Breast epithelium (tissue), 4 donors: ENCODE measurements at regions not wholly inside any gene's neighbourhood (a gene's known extent, or its start where the extent isn't known, plus 50 kb on each side); places are given as distances from the start of the nearest gene placed in this dataset.

Source experiments
- DNase-seq, 2 donors: peaks; one replicate each; pipeline ENCODE4 v3.0.0-alpha.2; 2019; ENCODE audit warnings: low spot score in 2 of 2
- H3K27ac ChIP-seq, 2 donors: fragments of 200-600 bp; sonication (generic) in 1 of 2; one replicate each; pipeline ENCODE4 v1.5.1; 2016 to 2019; ENCODE audit warnings: mild to moderate bottlenecking in 1 of 2
- H3K27me3 ChIP-seq, 2 donors: fragments of 200-600 bp; sonication (generic) in 1 of 2; one replicate each; pipeline versions ENCODE4 v1.5.1 to v1.6.0; 2017 to 2019; ENCODE audit warnings: control low read depth in 1 of 2, mild to moderate bottlenecking in 1 of 2
- H3K36me3 ChIP-seq: fragments of 200-600 bp; one replicate; pipeline ENCODE4 v1.5.1; 2019
- H3K4me1 ChIP-seq, 2 donors: fragments of 200-600 bp; sonication (generic); one replicate each; pipeline ENCODE4 v1.5.1; 2016 to 2019; ENCODE audit warnings: control low read depth in 1 of 2
- H3K4me3 ChIP-seq, 3 donors: fragments of 200-600 bp; sonication (generic); 1 replicate in 2 of 3; 2 replicates in 1 of 3; pipeline ENCODE4 v1.5.1; 2016 to 2019; ENCODE audit warnings: mild to moderate bottlenecking in 3 of 3, moderate library complexity in 2 of 3
- H3K9me3 ChIP-seq, 2 donors: fragments of 200-600 bp; sonication (generic) in 1 of 2; one replicate each; pipeline ENCODE4 v1.5.1; 2016 to 2019; ENCODE audit warnings: control low read depth in 1 of 2
- POLR2A ChIP-seq: fragments of 450-650 bp; IDR thresholded peaks from one replicate; pipeline ENCODE4 v1.6.1; 2016; ENCODE audit warnings: antibody characterized with exemption, mild to moderate bottlenecking, moderate library complexity
- POLR2AphosphoS5 ChIP-seq, 3 donors: sonication (generic); formaldehyde crosslinking; IDR thresholded peaks; one replicate each; pipeline ENCODE4 v1.6.1; 2017; ENCODE audit warnings: antibody characterized with exemption in 3 of 3
- intact Hi-C: fragments of 100-400 bp; cut with DNase I; formaldehyde crosslinking; loops from one replicate; pipeline ENCODE4 v1.15.1; 2023; ENCODE audit warnings: low total_unique reads
- TF ChIP-seq, protein P1 (sequence below), 3 donors: fragments of 450-650 bp; IDR thresholded peaks; one replicate each; pipeline ENCODE4 v1.5.1; 2016 to 2017; ENCODE audit warnings: antibody characterized with exemption in 3 of 3, mild to moderate bottlenecking in 3 of 3, moderate library complexity in 3 of 3

DNA sequence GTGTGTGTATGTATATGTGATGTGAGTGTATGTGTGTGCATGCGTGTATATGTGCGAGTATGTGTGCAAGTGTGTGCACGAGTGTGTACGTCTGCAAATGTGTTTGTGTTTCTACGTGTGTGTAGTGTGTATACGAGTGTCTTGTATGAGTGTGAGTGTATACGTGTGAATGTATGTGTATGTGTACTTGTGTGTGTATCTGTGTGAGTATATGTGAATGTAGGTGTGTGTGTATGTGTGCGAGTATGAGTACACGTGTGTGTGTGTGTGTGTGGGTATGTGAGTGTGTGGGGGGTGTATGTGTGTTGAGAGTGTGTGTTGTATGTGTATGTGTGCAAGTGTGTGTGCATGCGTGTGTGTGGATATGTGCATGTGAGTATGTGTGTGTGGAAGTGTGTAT is 602.0 kb upstream of the CDH4 start:
- Histone ChIP-seq H3K9me3 (no peaks in the 10 kb centered on the region), H3K27ac (no peak overlapping the region), H3K4me1 (no peaks in the 10 kb centered on the region), H3K36me3 (no peaks in the 10 kb centered on the region), H3K4me3 (no peak overlapping the region), H3K27me3 (no peaks in the 10 kb centered on the region)
- TF ChIP-seq, protein P1, sequence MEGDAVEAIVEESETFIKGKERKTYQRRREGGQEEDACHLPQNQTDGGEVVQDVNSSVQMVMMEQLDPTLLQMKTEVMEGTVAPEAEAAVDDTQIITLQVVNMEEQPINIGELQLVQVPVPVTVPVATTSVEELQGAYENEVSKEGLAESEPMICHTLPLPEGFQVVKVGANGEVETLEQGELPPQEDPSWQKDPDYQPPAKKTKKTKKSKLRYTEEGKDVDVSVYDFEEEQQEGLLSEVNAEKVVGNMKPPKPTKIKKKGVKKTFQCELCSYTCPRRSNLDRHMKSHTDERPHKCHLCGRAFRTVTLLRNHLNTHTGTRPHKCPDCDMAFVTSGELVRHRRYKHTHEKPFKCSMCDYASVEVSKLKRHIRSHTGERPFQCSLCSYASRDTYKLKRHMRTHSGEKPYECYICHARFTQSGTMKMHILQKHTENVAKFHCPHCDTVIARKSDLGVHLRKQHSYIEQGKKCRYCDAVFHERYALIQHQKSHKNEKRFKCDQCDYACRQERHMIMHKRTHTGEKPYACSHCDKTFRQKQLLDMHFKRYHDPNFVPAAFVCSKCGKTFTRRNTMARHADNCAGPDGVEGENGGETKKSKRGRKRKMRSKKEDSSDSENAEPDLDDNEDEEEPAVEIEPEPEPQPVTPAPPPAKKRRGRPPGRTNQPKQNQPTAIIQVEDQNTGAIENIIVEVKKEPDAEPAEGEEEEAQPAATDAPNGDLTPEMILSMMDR (IDR thresholded peaks at IDR 0.05): no peak
- TF ChIP-seq POLR2A: no peak
- TF ChIP-seq POLR2AphosphoS5 (IDR thresholded peaks at IDR 0.05): no peak
- no peak for DNase-seq
- intact Hi-C loops: no loop called here

GRCh38 chr20:60652046-60652445 is 600.0 kb upstream of the CDH4 start:
- TF ChIP-seq POLR2AphosphoS5 (IDR thresholded peaks at IDR 0.05) (no peak), POLR2A (no peak)
- TF ChIP-seq, protein P1 (IDR thresholded peaks at IDR 0.05): no peak
- H3K4me3 ChIP-seq: no peak overlapping the region
- H3K9me3 ChIP-seq: no peaks in the 10 kb centered on the region
- H3K27me3 ChIP-seq: no peaks in the 10 kb centered on the region
- intact Hi-C loops: no loop called here
- DNase-seq: no peak
- no peaks in the 10 kb centered on the region for H3K36me3 ChIP-seq
- H3K4me1 ChIP-seq: no peaks in the 10 kb centered on the region
- H3K27ac ChIP-seq: no peak overlapping the region

- H3K36me3 ChIP-seq: no peaks in the 10 kb centered on the region
- H3K27me3 ChIP-seq: no peaks in the 10 kb centered on the region
- H3K27ac ChIP-seq: peak overlapping the region in 1 of 2 donors; percentile 32
- no peaks in the 10 kb centered on the region for H3K9me3 ChIP-seq
- intact Hi-C loops: no loop called here
- DNase-seq: no peak
- TF ChIP-seq, protein P1 (IDR thresholded peaks at IDR 0.05): no peak
- TF ChIP-seq POLR2AphosphoS5 (IDR thresholded peaks at IDR 0.05): no peak
- no peak for TF ChIP-seq POLR2A
- H3K4me1 ChIP-seq: no peaks in the 10 kb centered on the region
- H3K4me3 ChIP-seq: no peak overlapping the region
Observed at GRCh38 chr20:60652615-60653014, 599.4 kb upstream of the CDH4 start.

DNA sequence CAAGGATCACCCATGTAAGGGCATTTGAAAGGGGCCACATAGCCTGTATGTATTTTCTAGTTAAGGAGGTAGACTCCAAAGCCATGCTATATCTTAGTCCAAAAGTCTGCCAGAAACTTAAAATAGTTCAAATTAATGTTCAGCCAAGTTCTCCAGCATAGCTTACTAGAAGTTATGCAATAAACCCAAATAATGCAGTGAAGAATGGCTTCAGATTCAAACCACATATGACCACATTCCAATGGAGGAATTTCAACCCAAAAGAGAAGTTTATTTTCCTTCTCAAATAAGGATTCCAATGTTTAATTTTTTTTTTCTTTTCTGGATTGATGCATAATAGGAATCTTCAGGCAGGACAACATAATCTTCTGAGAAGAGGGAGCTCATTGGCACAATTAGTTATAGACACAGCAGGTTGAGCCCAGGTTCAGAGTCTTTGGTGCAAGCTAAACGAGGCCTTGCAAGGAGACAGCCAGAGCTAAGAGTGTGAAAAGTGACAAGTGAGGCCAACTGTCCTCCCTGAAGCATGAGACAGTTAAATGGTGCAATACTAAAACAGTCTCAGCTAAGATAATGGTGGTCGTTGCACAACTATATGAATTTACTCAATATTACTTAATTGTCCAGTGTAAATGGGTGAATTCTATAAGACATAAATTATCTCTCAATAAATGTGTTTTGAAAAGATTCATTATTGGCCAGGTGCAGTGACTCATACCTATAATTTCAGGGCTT is 598.8 kb upstream of the CDH4 start:
- no peaks in the 10 kb centered on the region for H3K27me3 ChIP-seq
- TF ChIP-seq POLR2AphosphoS5 (IDR thresholded peaks at IDR 0.05): no peak
- TF ChIP-seq, protein P1 (IDR thresholded peaks at IDR 0.05): no peak
- TF ChIP-seq POLR2A: no peak
- no peak overlapping the region for H3K4me3 ChIP-seq
- H3K36me3 ChIP-seq: no peaks in the 10 kb centered on the region
- H3K9me3 ChIP-seq: no peaks in the 10 kb centered on the region
- H3K4me1 ChIP-seq: no peaks in the 10 kb centered on the region
- peak overlapping the region in 1 of 2 donors; percentile 32 for H3K27ac ChIP-seq
- intact Hi-C loops: no loop called here
- DNase-seq: no peak

- H3K9me3 ChIP-seq: no peaks in the 10 kb centered on the region
- no peaks in the 10 kb centered on the region for H3K4me1 ChIP-seq
- no peaks in the 10 kb centered on the region for H3K36me3 ChIP-seq
- peaks cover 0 to 4% of the 10 kb centered on the region in 2 donors for H3K27me3 ChIP-seq
- no peak overlapping the region for H3K4me3 ChIP-seq
- TF ChIP-seq, protein P1 (IDR thresholded peaks at IDR 0.05): no peak
- TF ChIP-seq POLR2A: no peak
- no peak for TF ChIP-seq POLR2AphosphoS5 (IDR thresholded peaks at IDR 0.05)
- DNase-seq: no peak
- no peak overlapping the region for H3K27ac ChIP-seq
- intact Hi-C loops: no loop called here
Observed at GRCh38 chr20:60658681-60659080, 593.4 kb upstream of the CDH4 start.
